RWPE1 (cell line): ENCODE measurements at regions not wholly inside any gene's neighbourhood (a gene's known extent, or its start where the extent isn't known, plus 50 kb on each side); places are given as distances from the start of the nearest gene placed in this dataset.
"Not testable (repeated sequence)": the region's sequence is repeated elsewhere in the genome, so short reads cannot be mapped to it uniquely, and the experiment has no call there.

Experiments used
- CTCF ChIA-PET: fragments of 350-600 bp; sonication (Branson Sonifier 250); formaldehyde crosslinking; extraction: SDS; loops from one replicate; lab custom pipeline; 2021; lab: Yijun Ruan, JAX
- POLR2A ChIA-PET: fragments of 400-600 bp; formaldehyde crosslinking; extraction: SDS; loops from one replicate; lab custom pipeline; 2020; ENCODE audit warnings: antibody characterized with exemption; ENCODE audit not compliant: low non-redundant PET; lab: Yijun Ruan, JAX
- DNase-seq: peaks from one replicate; pipeline ENCODE4 v3.0.0; 2012; ENCODE audit warnings: low spot score
- H3K27ac ChIP-seq: fragments of 450-650 bp; 2 replicates; pipeline ENCODE4 v1.5.1; 2017
- TF ChIP-seq, protein P1 (sequence below): fragments of 450-650 bp; conservative IDR thresholded peaks from 2 replicates; pipeline ENCODE4 v1.5.1; 2017; ENCODE audit warnings: low read depth, mild to moderate bottlenecking

DNA sequence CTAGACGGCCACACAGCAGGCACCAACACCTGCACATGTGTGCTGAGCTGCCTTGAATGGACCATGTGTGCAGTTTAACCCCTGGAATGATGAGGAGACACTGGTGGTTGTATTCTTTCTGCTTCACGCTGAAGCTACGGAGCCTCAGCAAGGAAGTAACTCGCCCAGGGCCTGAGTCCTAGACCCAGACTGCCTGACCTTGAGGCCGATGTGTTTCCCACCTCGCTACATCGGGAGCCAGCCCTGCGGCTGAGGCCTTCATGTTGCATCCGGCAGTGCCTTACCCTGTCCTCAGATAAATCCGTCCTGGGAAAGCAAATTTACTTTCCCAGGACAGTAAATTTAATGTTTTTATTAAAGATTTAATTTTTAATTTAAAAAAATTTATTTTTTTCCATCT, 110.0 kb upstream of the MTHFD1L start:
- no peak for DNase-seq
- no peak overlapping the region for H3K27ac ChIP-seq
- POLR2A ChIA-PET: no interaction called here
- TF ChIP-seq, protein P1, sequence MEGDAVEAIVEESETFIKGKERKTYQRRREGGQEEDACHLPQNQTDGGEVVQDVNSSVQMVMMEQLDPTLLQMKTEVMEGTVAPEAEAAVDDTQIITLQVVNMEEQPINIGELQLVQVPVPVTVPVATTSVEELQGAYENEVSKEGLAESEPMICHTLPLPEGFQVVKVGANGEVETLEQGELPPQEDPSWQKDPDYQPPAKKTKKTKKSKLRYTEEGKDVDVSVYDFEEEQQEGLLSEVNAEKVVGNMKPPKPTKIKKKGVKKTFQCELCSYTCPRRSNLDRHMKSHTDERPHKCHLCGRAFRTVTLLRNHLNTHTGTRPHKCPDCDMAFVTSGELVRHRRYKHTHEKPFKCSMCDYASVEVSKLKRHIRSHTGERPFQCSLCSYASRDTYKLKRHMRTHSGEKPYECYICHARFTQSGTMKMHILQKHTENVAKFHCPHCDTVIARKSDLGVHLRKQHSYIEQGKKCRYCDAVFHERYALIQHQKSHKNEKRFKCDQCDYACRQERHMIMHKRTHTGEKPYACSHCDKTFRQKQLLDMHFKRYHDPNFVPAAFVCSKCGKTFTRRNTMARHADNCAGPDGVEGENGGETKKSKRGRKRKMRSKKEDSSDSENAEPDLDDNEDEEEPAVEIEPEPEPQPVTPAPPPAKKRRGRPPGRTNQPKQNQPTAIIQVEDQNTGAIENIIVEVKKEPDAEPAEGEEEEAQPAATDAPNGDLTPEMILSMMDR: no peak
- CTCF ChIA-PET: no interaction called here

DNA sequence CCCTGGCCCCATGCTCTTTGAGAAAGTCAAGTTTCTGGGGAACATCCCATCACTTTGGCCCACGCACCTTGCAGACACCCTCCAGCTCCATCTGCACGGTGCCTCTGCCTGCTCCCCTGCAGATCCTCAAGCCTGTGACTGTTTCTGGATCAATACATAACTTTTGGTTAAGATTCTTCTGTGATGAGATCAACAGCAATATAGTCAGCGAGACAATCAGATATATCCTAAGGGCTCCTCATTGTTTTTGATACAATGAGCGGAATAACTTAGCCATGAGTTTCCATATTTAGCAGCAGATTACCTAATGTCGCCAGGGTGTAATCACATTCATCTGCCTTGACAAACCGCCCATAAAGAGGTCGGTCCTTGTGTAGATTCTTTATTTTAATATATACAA, 109.3 kb upstream of the MTHFD1L start:
- no peak for DNase-seq
- TF ChIP-seq, protein P1: no peak
- ChIA-PET CTCF (no interaction called here), POLR2A (no interaction called here)
- H3K27ac ChIP-seq: no peak overlapping the region

DNA sequence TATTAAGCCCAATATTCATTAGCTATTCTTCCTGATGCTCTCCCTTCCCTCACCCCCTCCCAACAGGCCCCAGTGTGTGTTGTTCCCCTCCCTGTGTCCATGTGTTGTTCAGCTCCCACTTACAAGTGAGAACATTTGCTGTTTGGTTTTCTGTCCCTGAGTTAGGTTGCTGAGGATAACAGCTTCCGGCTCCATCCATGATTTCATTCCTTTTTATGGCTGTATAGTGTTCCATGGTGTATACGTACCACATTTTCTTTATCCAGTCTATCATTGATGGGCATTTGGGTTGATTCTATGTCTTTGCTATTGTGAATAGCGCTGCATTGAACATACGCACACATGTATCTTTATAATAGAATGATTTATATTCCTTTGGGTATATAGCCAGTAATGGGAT, 107.7 kb upstream of the MTHFD1L start:
- H3K27ac ChIP-seq, DNase-seq, POLR2A ChIA-PET: not testable (repeated sequence)
- CTCF ChIA-PET: interaction anchor here (0.7 kb wide), 2 partner anchors 57 to 686 kb away, joined by 3 read pairs; no protein-coding TSS in a partner anchor

DNA sequence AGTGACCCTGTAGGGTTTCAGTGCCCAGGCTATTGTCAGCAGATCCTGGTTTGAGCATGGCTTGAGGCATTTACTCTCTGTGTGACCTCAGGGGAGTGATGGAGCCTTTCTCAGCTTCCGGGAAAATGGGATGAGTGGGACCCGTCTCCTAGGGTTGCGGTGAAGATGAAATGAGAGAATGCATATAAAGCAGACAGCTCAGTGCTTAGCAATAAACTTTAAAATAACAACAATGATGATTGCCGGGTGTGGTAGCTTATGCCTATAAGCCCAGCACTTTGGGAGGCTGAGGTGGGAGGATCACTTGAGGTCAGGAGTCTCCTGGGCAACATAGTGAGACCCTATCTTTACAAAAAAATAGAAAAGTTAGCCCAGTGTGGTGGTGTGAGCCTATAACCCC, 106.0 kb upstream of the MTHFD1L start:
- H3K27ac ChIP-seq: no peak overlapping the region
- TF ChIP-seq, protein P1: no peak
- POLR2A ChIA-PET: no interaction called here
- no peak for DNase-seq
- CTCF ChIA-PET: interaction anchor here (0.7 kb wide), 1 partner anchor 202 kb away, joined by 3 read pairs; no protein-coding TSS in a partner anchor

DNA sequence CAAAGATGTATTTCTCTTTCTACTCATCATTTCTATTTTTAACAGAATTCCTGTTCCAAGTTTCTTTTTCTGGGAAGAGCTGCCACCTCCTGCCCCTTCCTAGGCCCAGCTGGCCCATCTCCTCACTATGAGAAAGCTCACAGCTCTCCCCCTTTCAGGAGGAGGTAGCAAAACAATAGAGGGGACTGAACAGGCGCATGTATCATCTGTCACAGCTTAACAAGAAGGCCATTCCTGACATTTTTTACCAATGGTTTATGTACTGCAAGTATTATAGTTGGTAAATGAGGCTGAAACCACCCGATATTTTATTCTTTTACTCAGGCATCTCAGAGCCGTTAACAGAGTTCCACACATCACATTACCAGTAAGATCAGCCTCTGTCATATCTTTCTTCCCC, 103.7 kb upstream of the MTHFD1L start:
- TF ChIP-seq, protein P1: no peak
- no peak for DNase-seq
- POLR2A ChIA-PET: no interaction called here
- H3K27ac ChIP-seq: no peak overlapping the region
- CTCF ChIA-PET: interaction anchor here (0.5 kb wide), 1 partner anchor 16 kb away, joined by 3 read pairs; no protein-coding TSS in a partner anchor

DNA sequence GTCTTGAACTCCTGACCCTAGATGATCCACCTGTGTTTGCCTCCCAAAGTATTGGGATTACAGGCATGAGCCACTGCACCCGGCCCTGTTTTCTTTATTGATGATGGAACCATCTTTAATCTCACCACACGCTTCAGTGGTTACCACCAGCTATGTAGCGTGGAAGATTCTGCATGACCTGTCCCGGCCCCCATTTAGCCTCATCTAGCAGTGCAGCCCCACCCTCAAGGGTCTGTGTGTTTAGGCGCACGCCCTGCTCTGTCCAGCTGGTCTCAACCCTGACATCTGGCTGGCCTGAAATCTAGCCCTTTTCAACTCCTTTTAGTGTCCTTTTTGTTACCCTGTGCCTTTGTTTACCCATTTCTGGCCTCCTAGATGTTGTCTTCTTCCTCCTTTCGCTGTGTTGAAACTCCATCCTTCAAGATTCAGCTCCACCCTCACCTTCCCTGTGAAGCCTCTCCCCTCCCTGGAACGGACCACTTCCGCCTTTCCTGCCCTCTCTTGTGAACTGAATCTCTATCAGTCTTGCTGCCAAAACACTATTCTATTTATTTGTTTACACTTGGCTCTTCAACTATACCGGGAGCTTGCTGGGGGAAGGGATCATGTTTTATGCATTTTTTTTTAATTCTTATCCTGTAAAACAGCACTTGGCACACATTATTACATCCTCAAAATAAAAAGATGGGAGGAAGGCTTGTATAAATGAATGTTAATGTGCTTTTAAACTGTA, 101.0 kb upstream of the MTHFD1L start:
- no peak overlapping the region for H3K27ac ChIP-seq
- POLR2A ChIA-PET: no interaction called here
- CTCF ChIA-PET: no interaction called here
- no peak for DNase-seq
- TF ChIP-seq, protein P1: no peak

DNA sequence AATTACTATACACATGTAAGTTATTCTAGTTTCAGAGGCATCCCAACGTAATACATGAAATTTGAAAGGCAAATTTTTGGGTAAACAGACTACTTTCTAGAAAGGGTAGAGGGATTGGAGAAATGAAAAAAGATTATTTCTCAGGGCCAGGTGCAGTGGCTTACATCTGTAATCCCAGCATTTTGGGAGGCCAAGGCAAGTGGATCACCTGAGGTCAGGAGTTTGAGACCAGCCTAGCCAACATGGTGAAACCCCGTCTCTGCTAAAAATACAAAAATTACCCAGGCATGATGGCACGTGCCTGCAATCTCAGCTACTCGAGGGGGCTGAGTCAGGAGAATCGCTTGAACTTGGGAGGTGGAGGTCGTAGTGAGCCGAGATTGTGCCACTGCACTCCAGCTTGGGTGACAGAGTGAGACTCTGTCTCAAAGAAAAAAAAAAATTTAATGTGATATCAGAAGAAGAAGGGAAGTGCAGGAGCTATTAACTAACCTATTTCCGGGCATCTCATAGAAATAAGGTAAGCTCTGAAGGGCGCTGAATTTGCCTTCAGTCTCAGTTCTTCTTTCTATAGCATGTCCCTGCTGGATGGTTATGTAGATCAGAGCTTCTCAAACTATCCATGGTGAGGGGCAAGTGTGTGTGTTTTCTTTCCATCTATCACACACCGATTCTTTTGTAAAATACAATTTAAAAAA, 100.3 kb upstream of the MTHFD1L start:
- H3K27ac ChIP-seq: no peak overlapping the region
- ChIA-PET CTCF (interaction anchor here (0.7 kb wide), 1 partner anchor 224 kb away, joined by 3 read pairs; no protein-coding TSS in a partner anchor), POLR2A (no interaction called here)
- TF ChIP-seq, protein P1: no peak
- no peak for DNase-seq
